Esophagus squamous epithelium (tissue), 5 donors: ENCODE measurements at regions not wholly inside any gene's neighbourhood (a gene's known extent, or its start where the extent isn't known, plus 50 kb on each side); places are given as distances from the start of the nearest gene placed in this dataset.

Source experiments
- DNase-seq: peaks from one replicate; lab custom pipeline; 2025; lab: John Stamatoyannopoulos, UW
- H3K27ac ChIP-seq, 4 donors: fragments of 200-600 bp; sonication (generic); one replicate each; pipeline ENCODE4 v1.5.1; 2016 to 2019; ENCODE audit warnings: mild to moderate bottlenecking in 1 of 4
- H3K27me3 ChIP-seq, 4 donors: fragments of 200-600 bp; sonication (generic); 1 replicate in 3 of 4; 2 replicates in 1 of 4; pipeline versions ENCODE4 v1.5.1 to v1.6.0; 2017 to 2021; ENCODE audit warnings: antibody characterized with exemption in 1 of 4
- H3K36me3 ChIP-seq, 3 donors: fragments of 200-600 bp; sonication (generic); one replicate each; pipeline ENCODE4 v1.5.1; 2016 to 2019
- H3K4me1 ChIP-seq, 3 donors: fragments of 200-600 bp; sonication (generic); one replicate each; pipeline ENCODE4 v1.5.1; 2017 to 2019
- H3K4me3 ChIP-seq, 4 donors: fragments of 200-600 bp; sonication (generic); 1 replicate in 3 of 4; 2 replicates in 1 of 4; pipeline ENCODE4 v1.5.1; 2016 to 2019; ENCODE audit warnings: mild to moderate bottlenecking in 2 of 4, moderate library complexity in 1 of 4
- H3K9me3 ChIP-seq, 3 donors: fragments of 200-600 bp; sonication (generic); one replicate each; pipeline ENCODE4 v1.5.1; 2016 to 2019
- CTCF ChIP-seq, 6 experiments: fragments of 450-650 bp in 4 of 6; fragments of 200-600 bp in 2 of 6; sonication (generic) in 2 of 6; IDR thresholded peaks; one replicate each; pipeline ENCODE4 v1.5.1; 2016 to 2019; ENCODE audit warnings: antibody characterized with exemption in 6 of 6, mild to moderate bottlenecking in 4 of 6, moderate library complexity in 4 of 6
- POLR2A ChIP-seq, 4 donors: fragments of 450-650 bp; IDR thresholded peaks; one replicate each; pipeline ENCODE4 v1.6.1; 2017; ENCODE audit warnings: antibody characterized with exemption in 4 of 4, mild to moderate bottlenecking in 4 of 4, moderate library complexity in 3 of 4
- WGBS, 2 donors: methylation state at CpG; one replicate each; pipeline ENCODE4 v1.1.5; 2018; 5-methylcytosine and 5-hydroxymethylcytosine counted together
- intact Hi-C: fragments of 100-400 bp; cut with DNase I; formaldehyde crosslinking; loops from one replicate; pipeline ENCODE4 v1.15.0; 2022
- donor health status: DM: yes; HTN: yes; CAD: no.

GRCh38 chr12:87368259-87368658 is 660.9 kb downstream of the C12orf50 start:
- WGBS, 2 donors, result 74 to 86% methylated on average over 1 of the region's 1 CpG
- intact Hi-C loops, result no loop called here
- Histone ChIP-seq H3K27ac (no peak overlapping the region), H3K36me3 (no peaks in the 10 kb centered on the region), H3K27me3 (no peaks in the 10 kb centered on the region), H3K4me1 (no peaks in the 10 kb centered on the region), H3K9me3 (no peaks in the 10 kb centered on the region), H3K4me3 (no peak overlapping the region)
- TF ChIP-seq CTCF (IDR thresholded peaks at IDR 0.05), result no peak
- TF ChIP-seq POLR2A (IDR thresholded peaks at IDR 0.05), result no peak
- DNase-seq, result no peak

- no peak for TF ChIP-seq POLR2A (IDR thresholded peaks at IDR 0.05)
- no peak for TF ChIP-seq CTCF (IDR thresholded peaks at IDR 0.05)
- Histone ChIP-seq H3K27ac (no peak overlapping the region), H3K4me1 (no peaks in the 10 kb centered on the region), H3K4me3 (no peak overlapping the region), H3K27me3 (no peaks in the 10 kb centered on the region), H3K36me3 (no peaks in the 10 kb centered on the region), H3K9me3 (no peaks in the 10 kb centered on the region)
- intact Hi-C loops, result no loop called here
- WGBS, 2 donors, result 36 to 58% methylated on average over 1 of the region's 1 CpG
- no peak for DNase-seq
Observed at GRCh38 chr12:87365423-87365822, 663.8 kb downstream of the C12orf50 start.

- peaks cover 0 to 6% (median 0%) of the 10 kb centered on the region in 3 donors for H3K9me3 ChIP-seq
Observed at GRCh38 chr12:87363497-87364084, 665.6 kb downstream of the C12orf50 start.

GRCh38 chr12:87349681-87350080 is 679.5 kb downstream of the C12orf50 start:
- H3K4me3 ChIP-seq, result no peak overlapping the region
- H3K4me1 ChIP-seq, result no peaks in the 10 kb centered on the region
- no peaks in the 10 kb centered on the region for H3K27me3 ChIP-seq
- H3K36me3 ChIP-seq, result no peaks in the 10 kb centered on the region
- WGBS, 2 donors, result 84 to 86% methylated on average over 2 to 3 of the region's 3 CpGs
- intact Hi-C loops, result no loop called here
- no peak for DNase-seq
- TF ChIP-seq POLR2A (IDR thresholded peaks at IDR 0.05), result no peak
- no peak for TF ChIP-seq CTCF (IDR thresholded peaks at IDR 0.05)
- H3K9me3 ChIP-seq, result no peaks in the 10 kb centered on the region
- no peak overlapping the region for H3K27ac ChIP-seq

More at GRCh38 chr12:87363497-87364084, 665.6 kb downstream of the C12orf50 start:
- WGBS, 2 donors, result 93 to 99% methylated on average over 6 to 8 of the region's 8 CpGs
- no peak for TF ChIP-seq POLR2A (IDR thresholded peaks at IDR 0.05)
- no peak for TF ChIP-seq CTCF (IDR thresholded peaks at IDR 0.05)
- H3K4me3 ChIP-seq, result no peak overlapping the region
- DNase-seq, result no peak
- H3K36me3 ChIP-seq, result no peaks in the 10 kb centered on the region
- H3K4me1 ChIP-seq, result no peaks in the 10 kb centered on the region
- intact Hi-C loops, result no loop called here
- H3K27me3 ChIP-seq, result no peaks in the 10 kb centered on the region
- H3K27ac ChIP-seq, result no peak overlapping the region

GRCh38 chr12:87348071-87348470 is 681.1 kb downstream of the C12orf50 start:
- Histone ChIP-seq H3K36me3 (no peaks in the 10 kb centered on the region), H3K4me1 (no peaks in the 10 kb centered on the region), H3K9me3 (no peaks in the 10 kb centered on the region), H3K27me3 (no peaks in the 10 kb centered on the region), H3K4me3 (no peak overlapping the region), H3K27ac (no peak overlapping the region)
- intact Hi-C loops, result no loop called here
- TF ChIP-seq POLR2A (IDR thresholded peaks at IDR 0.05) (no peak), CTCF (IDR thresholded peaks at IDR 0.05) (no peak)
- 64 to 70% methylated on average over 3 of the region's 3 CpGs for WGBS, 2 donors
- no peak for DNase-seq
